Activated naive CD4-positive, alpha-beta T cell treated with anti-CD3 and anti-CD28 coated beads, Interleukin-2, amount 50 U/mL, for 24 hours (primary cell): ENCODE measurements at regions not wholly inside any gene's neighbourhood (a gene's known extent, or its start where the extent isn't known, plus 50 kb on each side); places are given as distances from the start of the nearest gene placed in this dataset.

Experiments used
- H3K27ac Mint-ChIP-seq: one replicate; pipeline ENCODE4 v1.8.0; 2021; ENCODE audit warnings: mild to moderate bottlenecking, mixed read lengths
- H3K27me3 Mint-ChIP-seq: one replicate; pipeline ENCODE4 v1.8.0; 2021; ENCODE audit warnings: mixed read lengths
- H3K36me3 Mint-ChIP-seq: one replicate; pipeline ENCODE4 v1.8.0; 2021; ENCODE audit warnings: mixed read lengths
- H3K4me1 Mint-ChIP-seq: one replicate; pipeline ENCODE4 v1.8.0; 2021; ENCODE audit warnings: mixed read lengths
- H3K4me3 Mint-ChIP-seq: one replicate; pipeline ENCODE4 v1.8.0; 2021; ENCODE audit warnings: mild to moderate bottlenecking, mixed read lengths
- H3K9me3 Mint-ChIP-seq: one replicate; pipeline ENCODE4 v1.8.0; 2021; ENCODE audit warnings: mixed read lengths

DNA sequence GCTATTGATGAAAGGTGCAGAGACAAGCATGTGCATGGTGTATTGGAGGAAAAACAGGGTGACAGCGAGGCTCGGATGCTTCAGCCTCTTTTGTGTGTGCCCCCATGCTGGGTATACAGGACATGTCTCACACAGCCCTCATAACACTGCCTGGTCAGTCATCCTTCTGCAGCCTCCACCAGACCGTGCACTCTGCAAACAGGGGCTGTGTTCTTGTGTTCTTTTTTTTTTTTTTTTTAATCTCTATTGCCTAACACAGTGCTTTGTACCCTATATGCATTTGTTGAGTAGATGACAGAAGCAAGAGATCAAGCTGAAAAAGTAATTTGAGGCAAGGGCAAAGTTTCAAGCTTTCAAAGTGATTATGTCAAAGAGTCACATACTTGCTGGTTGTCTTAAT, 367.2 kb upstream of the SLITRK1 start:
- Mint-ChIP-seq H3K4me3 (no peak overlapping the region), H3K9me3 (peaks cover 10% of the 10 kb centered on the region), H3K27ac (no peak overlapping the region), H3K36me3 (no peaks in the 10 kb centered on the region), H3K27me3 (no peaks in the 10 kb centered on the region), H3K4me1 (no peaks in the 10 kb centered on the region)

DNA sequence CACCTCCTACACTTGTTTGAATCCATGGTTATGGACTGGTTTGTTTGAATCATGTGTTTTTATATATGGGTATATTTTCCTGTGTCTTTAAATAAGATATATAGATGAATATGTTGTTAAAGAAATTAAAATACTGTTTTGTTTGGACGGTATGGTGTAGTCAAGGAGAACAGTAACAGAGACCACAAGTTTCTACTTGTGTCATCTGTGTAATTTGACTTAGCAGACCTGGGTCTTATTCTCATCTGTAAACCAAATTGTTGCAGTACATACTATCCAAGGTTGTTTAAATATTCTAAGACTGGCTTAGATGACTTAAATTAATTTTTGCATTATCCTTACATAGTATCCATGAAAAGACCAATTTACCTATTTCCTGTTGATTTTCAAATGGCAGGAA, 361.1 kb upstream of the SLITRK1 start:
- H3K4me1 Mint-ChIP-seq: no peaks in the 10 kb centered on the region
- H3K27me3 Mint-ChIP-seq: no peaks in the 10 kb centered on the region
- no peak overlapping the region for H3K27ac Mint-ChIP-seq
- H3K4me3 Mint-ChIP-seq: no peak overlapping the region
- no peaks in the 10 kb centered on the region for H3K36me3 Mint-ChIP-seq
- H3K9me3 Mint-ChIP-seq: peaks cover 4% of the 10 kb centered on the region

GRCh38 chr13:84239032-84239431, 356.8 kb upstream of the SLITRK1 start:
- Mint-ChIP-seq H3K27me3 (no peaks in the 10 kb centered on the region), H3K9me3 (no peaks in the 10 kb centered on the region), H3K4me3 (no peak overlapping the region), H3K4me1 (no peaks in the 10 kb centered on the region), H3K27ac (no peak overlapping the region), H3K36me3 (no peaks in the 10 kb centered on the region)

DNA sequence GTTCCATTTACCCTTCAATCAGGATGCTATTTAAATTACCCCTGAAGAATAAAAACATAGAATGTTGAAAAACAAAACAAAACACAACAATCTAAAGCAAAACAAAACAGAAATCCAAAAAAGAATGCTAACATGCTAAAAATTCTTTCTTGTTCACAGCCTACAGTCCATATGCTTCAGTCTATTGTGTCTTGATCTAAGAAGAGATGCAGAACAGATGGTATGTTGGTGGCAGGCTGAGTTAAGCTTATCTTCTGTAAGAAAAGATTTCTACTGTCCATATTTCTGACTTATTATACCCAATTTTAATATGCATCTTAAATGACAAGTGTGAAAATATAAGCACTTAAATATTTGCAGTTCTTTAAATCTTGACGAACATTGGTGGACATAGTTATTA, 356.1 kb upstream of the SLITRK1 start:
- Mint-ChIP-seq H3K27ac (no peak overlapping the region), H3K27me3 (no peaks in the 10 kb centered on the region), H3K4me1 (no peaks in the 10 kb centered on the region), H3K9me3 (no peaks in the 10 kb centered on the region), H3K4me3 (no peak overlapping the region), H3K36me3 (no peaks in the 10 kb centered on the region)

DNA sequence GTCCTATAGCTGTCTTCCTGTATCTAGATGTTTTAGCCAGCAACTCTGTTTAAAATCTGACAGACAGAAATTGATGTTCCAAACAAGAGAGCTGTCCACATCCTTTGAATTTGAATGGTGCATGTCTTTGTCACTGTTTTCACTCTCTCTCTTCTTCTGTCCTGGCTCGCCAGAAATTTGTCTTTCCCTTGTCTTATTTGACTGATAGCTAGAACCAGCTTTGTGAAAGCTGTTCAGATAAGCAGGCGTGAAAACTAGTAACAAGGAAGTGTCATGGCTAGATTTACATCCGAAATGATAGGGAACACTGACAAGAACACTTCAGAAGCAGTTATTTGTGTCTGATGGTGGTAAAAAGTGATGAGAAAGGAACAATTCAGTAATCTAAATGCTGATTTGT, 354.9 kb upstream of the SLITRK1 start:
- Mint-ChIP-seq H3K9me3 (no peaks in the 10 kb centered on the region), H3K27ac (no peak overlapping the region), H3K27me3 (no peaks in the 10 kb centered on the region), H3K4me1 (no peaks in the 10 kb centered on the region), H3K4me3 (no peak overlapping the region), H3K36me3 (no peaks in the 10 kb centered on the region)

- H3K27me3 Mint-ChIP-seq: no peaks in the 10 kb centered on the region
- H3K9me3 Mint-ChIP-seq: no peaks in the 10 kb centered on the region
- no peaks in the 10 kb centered on the region for H3K4me1 Mint-ChIP-seq
- H3K27ac Mint-ChIP-seq: no peak overlapping the region
- H3K4me3 Mint-ChIP-seq: no peak overlapping the region
- no peaks in the 10 kb centered on the region for H3K36me3 Mint-ChIP-seq
These were observed 352.1 kb upstream of the SLITRK1 start for GRCh38 chr13:84234416-84234815.

DNA sequence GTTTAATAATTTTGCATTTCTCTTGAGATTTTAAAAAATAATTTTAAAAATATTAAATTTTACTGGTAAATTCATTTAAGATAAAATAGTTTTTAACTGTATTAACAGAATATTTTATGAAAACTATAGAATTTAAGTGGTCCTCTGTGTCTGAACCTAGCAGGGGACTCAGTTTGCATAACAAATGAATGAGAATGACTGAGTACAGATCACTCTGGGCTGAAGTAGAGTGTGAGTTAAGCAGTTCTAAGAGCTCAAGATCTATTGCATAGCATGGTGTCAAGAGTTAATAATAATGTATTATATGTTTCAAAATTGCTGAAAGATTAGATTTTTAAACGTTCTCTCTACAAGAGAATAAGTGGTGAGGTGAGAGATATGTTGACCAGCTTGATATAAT, 348.3 kb upstream of the SLITRK1 start:
- no peak overlapping the region for H3K4me3 Mint-ChIP-seq
- H3K9me3 Mint-ChIP-seq: no peaks in the 10 kb centered on the region
- no peaks in the 10 kb centered on the region for H3K27me3 Mint-ChIP-seq
- no peak overlapping the region for H3K27ac Mint-ChIP-seq
- no peaks in the 10 kb centered on the region for H3K4me1 Mint-ChIP-seq
- H3K36me3 Mint-ChIP-seq: no peaks in the 10 kb centered on the region

GRCh38 chr13:84211048-84211447, 328.8 kb upstream of the SLITRK1 start:
- no peak overlapping the region for H3K4me3 Mint-ChIP-seq
- H3K36me3 Mint-ChIP-seq: no peaks in the 10 kb centered on the region
- no peaks in the 10 kb centered on the region for H3K27me3 Mint-ChIP-seq
- no peak overlapping the region for H3K27ac Mint-ChIP-seq
- no peaks in the 10 kb centered on the region for H3K4me1 Mint-ChIP-seq
- H3K9me3 Mint-ChIP-seq: no peaks in the 10 kb centered on the region

DNA sequence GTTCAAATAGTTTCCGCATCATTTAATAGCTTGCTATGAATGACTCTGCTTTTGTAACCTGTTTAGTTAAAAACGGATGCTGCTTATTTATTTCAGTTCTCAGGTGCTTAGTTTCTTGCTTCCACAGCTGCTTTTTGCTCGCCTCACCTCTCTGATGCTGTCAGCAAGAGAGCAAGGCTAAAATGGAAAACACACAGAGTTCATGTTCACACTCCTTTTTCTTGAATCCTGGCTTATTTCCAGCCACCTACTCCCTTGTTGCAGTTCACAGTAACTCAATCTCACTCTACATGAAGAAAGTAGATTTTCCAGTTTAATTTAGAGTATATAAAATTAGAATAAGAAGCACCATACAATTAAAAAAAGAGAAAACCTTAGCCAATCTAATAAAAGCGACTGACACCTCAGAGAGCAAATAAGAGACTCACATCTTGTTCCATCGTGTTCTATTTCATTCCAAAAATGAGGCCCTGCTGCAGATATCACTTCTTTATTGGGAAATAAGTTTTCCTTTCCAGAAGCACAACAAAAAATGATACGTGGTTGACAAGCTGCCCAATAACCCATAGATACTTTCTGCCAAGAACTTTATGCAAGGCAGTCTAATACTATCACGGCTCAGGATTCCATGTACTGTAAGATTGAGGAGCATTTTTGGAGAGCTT, 326.1 kb upstream of the SLITRK1 start:
- no peak overlapping the region for H3K4me3 Mint-ChIP-seq
- H3K36me3 Mint-ChIP-seq: no peaks in the 10 kb centered on the region
- H3K9me3 Mint-ChIP-seq: no peaks in the 10 kb centered on the region
- no peaks in the 10 kb centered on the region for H3K27me3 Mint-ChIP-seq
- no peaks in the 10 kb centered on the region for H3K4me1 Mint-ChIP-seq
- H3K27ac Mint-ChIP-seq: no peak overlapping the region

GRCh38 chr13:84207509-84207908, 325.2 kb upstream of the SLITRK1 start:
- Mint-ChIP-seq H3K27ac (no peak overlapping the region), H3K27me3 (no peaks in the 10 kb centered on the region), H3K36me3 (no peaks in the 10 kb centered on the region), H3K4me3 (no peak overlapping the region), H3K9me3 (no peaks in the 10 kb centered on the region), H3K4me1 (no peaks in the 10 kb centered on the region)

GRCh38 chr13:84200971-84201370, 318.7 kb upstream of the SLITRK1 start:
- Mint-ChIP-seq H3K27ac (no peak overlapping the region), H3K4me1 (no peaks in the 10 kb centered on the region), H3K36me3 (no peaks in the 10 kb centered on the region), H3K4me3 (no peak overlapping the region), H3K27me3 (no peaks in the 10 kb centered on the region), H3K9me3 (no peaks in the 10 kb centered on the region)

DNA sequence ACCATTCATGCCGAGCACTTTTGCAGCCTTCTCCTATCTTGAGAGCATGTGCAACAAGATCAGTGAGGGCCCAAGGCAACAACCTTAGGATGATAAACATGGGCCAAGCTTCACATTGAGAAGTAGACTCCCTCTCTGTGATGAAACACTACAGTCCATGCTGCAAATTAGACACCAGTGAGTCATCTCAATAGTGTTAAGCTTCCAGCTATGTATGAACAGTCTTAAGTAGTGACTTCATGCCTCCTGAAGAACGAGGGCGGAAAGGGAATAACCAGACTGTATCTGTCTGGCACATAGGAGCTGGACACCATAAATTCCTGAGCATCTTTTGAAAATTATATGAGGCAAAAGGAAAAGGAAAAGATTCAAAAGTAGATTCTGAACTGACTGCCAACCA, 309.9 kb upstream of the SLITRK1 start:
- H3K27me3 Mint-ChIP-seq: no peaks in the 10 kb centered on the region
- H3K9me3 Mint-ChIP-seq: no peaks in the 10 kb centered on the region

GRCh38 chr13:84191139-84191538, 308.9 kb upstream of the SLITRK1 start:
- no peaks in the 10 kb centered on the region for H3K9me3 Mint-ChIP-seq
- H3K4me3 Mint-ChIP-seq: no peak overlapping the region
- no peak overlapping the region for H3K27ac Mint-ChIP-seq
- no peaks in the 10 kb centered on the region for H3K4me1 Mint-ChIP-seq
- H3K27me3 Mint-ChIP-seq: no peaks in the 10 kb centered on the region
- no peaks in the 10 kb centered on the region for H3K36me3 Mint-ChIP-seq

More for the DNA sequence above, 309.9 kb upstream of the SLITRK1 start:
- no peak overlapping the region for H3K27ac Mint-ChIP-seq
- H3K4me1 Mint-ChIP-seq: no peaks in the 10 kb centered on the region
- H3K4me3 Mint-ChIP-seq: no peak overlapping the region
- no peaks in the 10 kb centered on the region for H3K36me3 Mint-ChIP-seq

DNA sequence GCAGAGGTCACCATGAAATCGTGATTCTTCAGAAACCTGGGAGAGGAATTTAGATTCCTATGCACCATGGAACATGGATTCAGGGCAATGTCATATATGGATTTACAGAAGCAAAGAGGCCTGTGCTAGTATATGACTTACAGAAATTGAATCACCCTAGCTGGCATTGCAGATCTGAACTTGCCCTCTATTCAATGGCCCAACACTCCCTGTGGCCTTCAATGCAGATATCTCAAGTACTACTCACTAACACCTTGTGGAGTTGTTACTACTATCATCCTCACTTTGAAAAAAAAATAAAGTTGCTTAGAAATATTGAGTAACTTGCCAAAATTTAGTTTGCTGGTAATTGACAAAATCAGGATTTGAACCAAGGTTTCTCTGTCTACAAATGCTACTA, 305.4 kb upstream of the SLITRK1 start:
- Mint-ChIP-seq H3K4me1 (no peaks in the 10 kb centered on the region), H3K27me3 (no peaks in the 10 kb centered on the region), H3K36me3 (no peaks in the 10 kb centered on the region), H3K27ac (no peak overlapping the region), H3K4me3 (no peak overlapping the region), H3K9me3 (peaks cover 6% of the 10 kb centered on the region)

GRCh38 chr13:84139561-84140158, 257.4 kb upstream of the SLITRK1 start:
- Mint-ChIP-seq H3K4me3 (no peak overlapping the region), H3K27ac (no peak overlapping the region), H3K4me1 (peaks cover 25% of the 10 kb centered on the region), H3K36me3 (no peaks in the 10 kb centered on the region), H3K9me3 (no peaks in the 10 kb centered on the region), H3K27me3 (no peaks in the 10 kb centered on the region)

DNA sequence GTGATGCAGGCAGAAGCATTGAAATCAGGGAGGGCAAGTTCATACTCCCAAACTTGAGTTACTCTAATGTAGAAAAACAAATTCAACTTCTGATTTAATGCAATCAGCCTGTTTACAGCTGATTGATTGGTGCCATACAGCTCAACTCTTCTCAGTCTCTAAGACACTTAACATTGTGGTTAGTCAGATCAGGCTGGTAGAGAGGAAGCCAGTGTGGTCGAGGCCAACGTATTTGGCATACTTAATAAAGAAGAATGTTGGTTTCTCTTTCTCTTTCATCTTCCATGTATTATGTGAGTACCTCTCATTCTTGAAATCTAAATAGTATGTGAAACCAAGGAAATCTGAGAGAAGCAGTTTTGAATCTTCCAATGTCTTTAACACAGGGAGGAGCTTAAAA, 255.0 kb upstream of the SLITRK1 start:
- peak overlapping the region; percentile 65 for H3K4me3 Mint-ChIP-seq
- no peaks in the 10 kb centered on the region for H3K36me3 Mint-ChIP-seq
- peaks cover 25% of the 10 kb centered on the region for H3K4me1 Mint-ChIP-seq
- peak overlapping the region; percentile 53 for H3K27ac Mint-ChIP-seq
- no peaks in the 10 kb centered on the region for H3K27me3 Mint-ChIP-seq
- no peaks in the 10 kb centered on the region for H3K9me3 Mint-ChIP-seq

DNA sequence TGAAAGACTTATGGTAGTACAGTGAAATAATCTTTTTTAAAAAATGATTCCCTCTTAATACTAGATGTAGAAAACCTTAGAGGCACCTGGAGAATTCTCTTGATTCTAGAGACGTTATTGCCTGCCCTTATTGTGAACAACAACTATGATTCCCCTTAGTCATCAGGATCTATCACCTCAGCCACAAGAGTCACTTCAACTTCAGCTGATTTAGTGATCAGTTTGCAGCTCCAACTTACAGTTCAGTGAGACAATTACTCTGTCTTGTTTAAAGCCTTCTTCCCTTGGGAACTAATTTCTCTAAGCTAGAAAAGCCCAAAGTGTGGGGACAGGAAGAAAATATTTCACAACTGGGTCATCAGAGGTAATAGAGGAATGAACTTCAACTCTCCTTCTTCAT, 254.3 kb upstream of the SLITRK1 start:
- no peaks in the 10 kb centered on the region for H3K27me3 Mint-ChIP-seq
- H3K4me1 Mint-ChIP-seq: peaks cover 25% of the 10 kb centered on the region
- H3K4me3 Mint-ChIP-seq: no peak overlapping the region
- no peaks in the 10 kb centered on the region for H3K36me3 Mint-ChIP-seq
- no peaks in the 10 kb centered on the region for H3K9me3 Mint-ChIP-seq
- H3K27ac Mint-ChIP-seq: no peak overlapping the region
